Astrocyte (in vitro differentiated cells and primary cell): ENCODE measurements at regions not wholly inside any gene's neighbourhood (a gene's known extent, or its start where the extent isn't known, plus 50 kb on each side); places are given as distances from the start of the nearest gene placed in this dataset.

Experiments
- CTCF ChIP-seq: IDR thresholded peaks from 2 replicates; pipeline ENCODE4 v1.5.1; 2011; ENCODE audit warnings: low read depth, mild to moderate bottlenecking, inconsistent platforms, low read length, moderate library complexity; ENCODE audit not compliant: insufficient read depth
- EZH2 ChIP-seq: IDR thresholded peaks from 2 replicates; pipeline ENCODE4 v1.6.1; 2012; ENCODE audit warnings: mild to moderate bottlenecking, low read length, inconsistent platforms; ENCODE audit not compliant: insufficient read depth

- TF ChIP-seq CTCF (no peak), EZH2 (no peak)
These were observed 194.3 kb upstream of the PPP2R2D start for GRCh38 chr10:131706476-131706875.
